ENCODE measurements at regions not wholly inside any gene's neighbourhood (a gene's known extent, or its start where the extent isn't known, plus 50 kb on each side); places are given as distances from the start of the nearest gene placed in this dataset.

DNA sequence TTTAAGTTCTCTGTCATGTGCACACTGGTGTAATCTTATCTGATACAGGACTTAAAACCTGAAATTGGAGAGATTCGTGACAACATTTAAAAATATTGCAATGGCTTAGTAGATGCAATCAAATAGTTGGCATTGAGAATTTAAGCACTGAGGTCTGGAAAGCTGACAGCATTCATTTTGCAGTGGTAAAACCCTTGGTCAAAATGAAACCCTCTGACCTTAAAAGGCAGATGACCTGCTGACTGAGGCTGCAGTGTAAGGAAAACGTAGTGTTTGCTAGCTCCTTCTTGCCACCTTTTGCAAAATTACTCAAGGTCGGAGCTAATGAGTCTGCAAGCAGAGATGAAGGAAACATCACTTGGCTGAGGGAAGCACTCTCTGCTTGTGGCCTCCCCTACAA is 150.6 kb downstream of the KCTD12 start:
- CTCF ChIA-PET = no interaction called here
- Histone ChIP-seq H3K9me3 (ENCODE audit: control insufficient read depth in 1 of 2, insufficient read depth in 1 of 2, low read length in 2 of 2) (no peaks in the 10 kb centered on the region), H3K27ac (ENCODE audit: low read depth in 1 of 2, low read length in 2 of 2) (no peak overlapping the region), H3K4me3 (ENCODE audit: low read length) (no peak overlapping the region), H3K4me1 (ENCODE audit: insufficient read depth, low read length) (no peaks in the 10 kb centered on the region), H3K27me3 (ENCODE audit: control insufficient read depth in 1 of 2, insufficient read depth in 2 of 2, low read length in 2 of 2) (no peaks in the 10 kb centered on the region), H3K36me3 (ENCODE audit: insufficient read depth, low read length) (no peaks in the 10 kb centered on the region)
- POLR2A ChIA-PET = no interaction called here
- intact Hi-C loops (cut with DNase I, micrococcal nuclease) = no loop called here
- TF ChIP-seq, protein P1, sequence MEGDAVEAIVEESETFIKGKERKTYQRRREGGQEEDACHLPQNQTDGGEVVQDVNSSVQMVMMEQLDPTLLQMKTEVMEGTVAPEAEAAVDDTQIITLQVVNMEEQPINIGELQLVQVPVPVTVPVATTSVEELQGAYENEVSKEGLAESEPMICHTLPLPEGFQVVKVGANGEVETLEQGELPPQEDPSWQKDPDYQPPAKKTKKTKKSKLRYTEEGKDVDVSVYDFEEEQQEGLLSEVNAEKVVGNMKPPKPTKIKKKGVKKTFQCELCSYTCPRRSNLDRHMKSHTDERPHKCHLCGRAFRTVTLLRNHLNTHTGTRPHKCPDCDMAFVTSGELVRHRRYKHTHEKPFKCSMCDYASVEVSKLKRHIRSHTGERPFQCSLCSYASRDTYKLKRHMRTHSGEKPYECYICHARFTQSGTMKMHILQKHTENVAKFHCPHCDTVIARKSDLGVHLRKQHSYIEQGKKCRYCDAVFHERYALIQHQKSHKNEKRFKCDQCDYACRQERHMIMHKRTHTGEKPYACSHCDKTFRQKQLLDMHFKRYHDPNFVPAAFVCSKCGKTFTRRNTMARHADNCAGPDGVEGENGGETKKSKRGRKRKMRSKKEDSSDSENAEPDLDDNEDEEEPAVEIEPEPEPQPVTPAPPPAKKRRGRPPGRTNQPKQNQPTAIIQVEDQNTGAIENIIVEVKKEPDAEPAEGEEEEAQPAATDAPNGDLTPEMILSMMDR (IDR thresholded peaks at IDR 0.05) = no peak
- Mint-ChIP-seq H3K9me3 (no peaks in the 10 kb centered on the region), H3K4me3 (no peak overlapping the region), H3K27me3 (peaks cover 7% of the 10 kb centered on the region), H3K36me3 (ENCODE audit: low read depth) (no peaks in the 10 kb centered on the region), H3K27ac (no peak overlapping the region), H3K4me1 (ENCODE audit: low read depth) (no peaks in the 10 kb centered on the region)
- ATAC-seq (ENCODE audit: poor library complexity) = no peak
- no peak for DNase-seq

GRCh38 chr13:76733671-76734070 is 152.5 kb downstream of the KCTD12 start:
- Histone ChIP-seq H3K27ac (ENCODE audit: low read depth in 1 of 2, low read length in 2 of 2) (no peak overlapping the region), H3K4me1 (ENCODE audit: insufficient read depth, low read length) (no peaks in the 10 kb centered on the region), H3K27me3 (ENCODE audit: control insufficient read depth in 1 of 2, insufficient read depth in 2 of 2, low read length in 2 of 2) (no peaks in the 10 kb centered on the region), H3K4me3 (ENCODE audit: low read length) (no peak overlapping the region), H3K36me3 (ENCODE audit: insufficient read depth, low read length) (no peaks in the 10 kb centered on the region), H3K9me3 (ENCODE audit: control insufficient read depth in 1 of 2, insufficient read depth in 1 of 2, low read length in 2 of 2) (no peaks in the 10 kb centered on the region)
- H3K4me3 Mint-ChIP-seq = no peak overlapping the region
- ChIA-PET POLR2A (no interaction called here), CTCF (no interaction called here)
- no peaks in the 10 kb centered on the region for H3K9me3 Mint-ChIP-seq
- ATAC-seq (ENCODE audit: poor library complexity) (no peak), DNase-seq (no peak)
- H3K4me1 Mint-ChIP-seq (ENCODE audit: low read depth) = no peaks in the 10 kb centered on the region
- intact Hi-C loops (cut with DNase I, micrococcal nuclease) = no loop called here
- TF ChIP-seq, protein P1 (IDR thresholded peaks at IDR 0.05) = no peak
- peaks cover 7% of the 10 kb centered on the region for H3K27me3 Mint-ChIP-seq
- no peak overlapping the region for H3K27ac Mint-ChIP-seq
- no peaks in the 10 kb centered on the region for H3K36me3 Mint-ChIP-seq (ENCODE audit: low read depth)

- H3K36me3 Mint-ChIP-seq (ENCODE audit: low read depth) = no peaks in the 10 kb centered on the region
- no peak overlapping the region for H3K27ac Mint-ChIP-seq
- intact Hi-C loops (cut with DNase I, micrococcal nuclease) = no loop called here
- DNase-seq (no peak), ATAC-seq (ENCODE audit: poor library complexity) (no peak)
- ChIA-PET CTCF (no interaction called here), POLR2A (no interaction called here)
- H3K27me3 Mint-ChIP-seq = peaks cover 7% of the 10 kb centered on the region
- Histone ChIP-seq H3K27ac (ENCODE audit: low read depth in 1 of 2, low read length in 2 of 2) (no peak overlapping the region), H3K4me3 (ENCODE audit: low read length) (no peak overlapping the region), H3K27me3 (ENCODE audit: control insufficient read depth in 1 of 2, insufficient read depth in 2 of 2, low read length in 2 of 2) (no peaks in the 10 kb centered on the region), H3K4me1 (ENCODE audit: insufficient read depth, low read length) (no peaks in the 10 kb centered on the region), H3K36me3 (ENCODE audit: insufficient read depth, low read length) (no peaks in the 10 kb centered on the region), H3K9me3 (ENCODE audit: control insufficient read depth in 1 of 2, insufficient read depth in 1 of 2, low read length in 2 of 2) (peaks cover 0 to 5% of the 10 kb centered on the region in 2 experiments)
- no peaks in the 10 kb centered on the region for H3K4me1 Mint-ChIP-seq (ENCODE audit: low read depth)
- peaks cover under 1% of the 10 kb centered on the region for H3K9me3 Mint-ChIP-seq
- TF ChIP-seq, protein P1 (IDR thresholded peaks at IDR 0.05) = no peak
- H3K4me3 Mint-ChIP-seq = no peak overlapping the region
Measured at GRCh38 chr13:76732367-76732766, 153.8 kb downstream of the KCTD12 start.
